IMR-90 (cell line): ENCODE measurements at regions not wholly inside any gene's neighbourhood (a gene's known extent, or its start where the extent isn't known, plus 50 kb on each side); places are given as distances from the start of the nearest gene placed in this dataset.

Experiments
- ATAC-seq: fragments of 200-7000 bp; cut with Tn5 transposase; 2 replicates; pipeline ENCODE4 v1.9.1; 2020; ENCODE audit warnings: low read depth, mild to moderate bottlenecking, moderate library complexity
- BruUV-seq: library from RNA; stranded (reverse); fragments of 400-500 nt; replicated peaks from 2 replicates; lab custom pipeline; 2021; lab: Mats Ljungman, UMichigan
- CTCF ChIA-PET: fragments of 300-600 bp; formaldehyde crosslinking; extraction: SDS; loops from one replicate; lab custom pipeline; 2021; ENCODE audit warnings: antibody characterized with exemption; lab: Yijun Ruan, JAX
- POLR2A ChIA-PET: fragments of 300-600 bp; sonication (Branson Sonifier 250); formaldehyde crosslinking; loops from one replicate; lab custom pipeline; 2022; ENCODE audit warnings: antibody characterized with exemption; ENCODE audit not compliant: unreplicated experiment; lab: Charles Lee
- DNase-seq: peaks from one replicate; pipeline ENCODE4 v3.0.0; 2013
- H2AFZ ChIP-seq: replicated peaks from 2 replicates; pipeline ENCODE3; 2013; ENCODE audit warnings: low read length, mild to moderate bottlenecking; ENCODE audit not compliant: poor library complexity
- H2AK5ac ChIP-seq: 2 replicates; pipeline ENCODE4 v1.6.1; 2013; ENCODE audit warnings: low read depth, low read length, inconsistent platforms
- H2AK9ac ChIP-seq: replicated peaks from 2 replicates; pipeline ENCODE3; 2013; ENCODE audit warnings: mild to moderate bottlenecking, low read depth, low read length, moderate library complexity; ENCODE audit not compliant: poor library complexity
- H2BK120ac ChIP-seq: 2 replicates; pipeline ENCODE4 v1.6.1; 2013; ENCODE audit warnings: low read depth, low read length, inconsistent platforms
- H2BK15ac ChIP-seq: 3 replicates; pipeline ENCODE4 v1.6.1; 2013; ENCODE audit warnings: low read depth, low read length, inconsistent platforms
- H2BK20ac ChIP-seq: 2 replicates; pipeline ENCODE4 v1.6.1; 2013; ENCODE audit warnings: low read depth, mild to moderate bottlenecking, inconsistent platforms, low read length, moderate library complexity
- H2BK5ac ChIP-seq: 2 replicates; pipeline ENCODE4 v1.6.1; 2013; ENCODE audit warnings: mild to moderate bottlenecking, low read depth, low read length, inconsistent platforms; ENCODE audit not compliant: poor library complexity, severe bottlenecking
- H3K14ac ChIP-seq: replicated peaks from 2 replicates; pipeline ENCODE4 v1.6.1; 2013; ENCODE audit warnings: low read depth, low read length, inconsistent platforms
- H3K18ac ChIP-seq: 2 replicates; pipeline ENCODE4 v1.6.1; 2013; ENCODE audit warnings: low read depth, low read length, control low read depth
- H3K23ac ChIP-seq: 2 replicates; pipeline ENCODE4 v1.6.1; 2013; ENCODE audit warnings: low read depth, low read length, inconsistent platforms
- H3K27ac ChIP-seq: 2 replicates; pipeline ENCODE4 v1.5.1; 2013; ENCODE audit warnings: mild to moderate bottlenecking, control low read depth, low read length; ENCODE audit not compliant: insufficient read depth
- H3K27me3 ChIP-seq: 2 replicates; pipeline ENCODE4 v1.6.1; 2013; ENCODE audit warnings: low read length; ENCODE audit not compliant: control insufficient read depth, insufficient read depth
- H3K36me3 ChIP-seq: 2 replicates; pipeline ENCODE4 v1.6.1; 2013; ENCODE audit warnings: low read length, mixed read lengths; ENCODE audit not compliant: control insufficient read depth, insufficient read depth
- H3K4ac ChIP-seq: 2 replicates; pipeline ENCODE4 v1.6.1; 2013; ENCODE audit warnings: low read depth, low read length, inconsistent platforms
- H3K4me1 ChIP-seq: 2 replicates; pipeline ENCODE4 v1.6.1; 2013; ENCODE audit warnings: low read length, mixed read lengths; ENCODE audit not compliant: control insufficient read depth, insufficient read depth
- H3K4me2 ChIP-seq: 2 replicates; pipeline ENCODE4 v1.6.1; 2013; ENCODE audit warnings: low read depth, mild to moderate bottlenecking, control low read depth, low read length, moderate library complexity
- H3K4me3 ChIP-seq: 2 replicates; pipeline ENCODE4 v1.5.1; 2013; ENCODE audit warnings: low read depth, mild to moderate bottlenecking, control low read depth, low read length, moderate library complexity; ENCODE audit not compliant: insufficient read depth
- H3K56ac ChIP-seq: 2 replicates; pipeline ENCODE4 v1.6.1; 2013; ENCODE audit warnings: low read length, inconsistent platforms; ENCODE audit not compliant: insufficient read depth; ENCODE audit errors: extremely low read depth
- H3K79me1 ChIP-seq, 2 experiments: 2 replicates each; pipeline ENCODE4 v1.6.1; 2013; ENCODE audit warnings: low read length in 2 of 2, inconsistent platforms in 1 of 2, low read depth in 1 of 2
- H3K9ac ChIP-seq: 2 replicates; pipeline ENCODE4 v1.6.1; 2013; ENCODE audit warnings: low read depth, low read length, control low read depth
- H3K9me1 ChIP-seq: 2 replicates; pipeline ENCODE4 v1.6.1; 2013; ENCODE audit warnings: low read length, inconsistent platforms; ENCODE audit not compliant: insufficient read depth
- H3K9me3 ChIP-seq: 2 replicates; pipeline ENCODE4 v1.6.1; 2013; ENCODE audit warnings: low read length; ENCODE audit not compliant: control insufficient read depth, insufficient read depth
- H4K20me1 ChIP-seq: 2 replicates; pipeline ENCODE4 v1.6.1; 2013; ENCODE audit warnings: low read length, inconsistent platforms; ENCODE audit not compliant: insufficient read depth
- H4K5ac ChIP-seq: 2 replicates; pipeline ENCODE4 v1.6.1; 2013; ENCODE audit warnings: mild to moderate bottlenecking, low read depth, low read length, control low read depth
- H4K8ac ChIP-seq, 2 experiments: 2 replicates each; pipeline ENCODE4 v1.6.1; 2013; ENCODE audit warnings: low read depth in 2 of 2, low read length in 2 of 2, control low read depth in 1 of 2, inconsistent platforms in 1 of 2
- H4K91ac ChIP-seq: 2 replicates; pipeline ENCODE4 v1.6.1; 2013; ENCODE audit warnings: low read depth, low read length, inconsistent platforms; ENCODE audit not compliant: insufficient read depth
- FOS ChIP-seq: fragments of 150-350 bp; IDR thresholded peaks from 2 replicates; pipeline ENCODE4 v1.6.1; 2016; ENCODE audit warnings: low read depth, low read length
- MAFK ChIP-seq: IDR thresholded peaks from 2 replicates; pipeline ENCODE4 v1.6.1; 2012; ENCODE audit warnings: low read depth, low read length, improper control_type of control experiment
- MAZ ChIP-seq: IDR thresholded peaks from 2 replicates; pipeline ENCODE4 v1.6.1; 2012; ENCODE audit warnings: low read depth, mild to moderate bottlenecking, low read length, improper control_type of control experiment, moderate library complexity, borderline replicate concordance
- NFE2L2 ChIP-seq: fragments of 150-350 bp; IDR thresholded peaks from 2 replicates; pipeline ENCODE4 v1.6.1; 2016; ENCODE audit warnings: low read depth, mild to moderate bottlenecking, low read length
- WGBS, 2 experiments: methylation state at CpG; one replicate each; pipeline versions ENCODE4 v1.1.5 to v1.1.7; 2013; ENCODE audit warnings: missing lambda C conversion rate in 2 of 2; ENCODE audit not compliant: insufficient read length in 1 of 2; ENCODE audit errors: extremely low coverage in 2 of 2; 5-methylcytosine and 5-hydroxymethylcytosine counted together
- dilution Hi-C: fragments of 300-500 bp; cut with HindIII; formaldehyde crosslinking; loops from one replicate; pipeline ENCODE4 v1.14.3; 2018; ENCODE audit warnings: low sequenced_read_pairs; ENCODE audit not compliant: unreplicated experiment
- in situ Hi-C: fragments of 300-500 bp; cut with MboI; formaldehyde crosslinking; loops from 3 replicates; pipeline ENCODE4 v1.14.3; 2019; ENCODE audit warnings: low sequenced_read_pairs, inconsistent platforms, mixed read lengths
- intact Hi-C: fragments of 100-400 bp; cut with micrococcal nuclease; formaldehyde crosslinking; loops from 2 replicates; pipeline ENCODE4 v1.10.0; 2022

DNA sequence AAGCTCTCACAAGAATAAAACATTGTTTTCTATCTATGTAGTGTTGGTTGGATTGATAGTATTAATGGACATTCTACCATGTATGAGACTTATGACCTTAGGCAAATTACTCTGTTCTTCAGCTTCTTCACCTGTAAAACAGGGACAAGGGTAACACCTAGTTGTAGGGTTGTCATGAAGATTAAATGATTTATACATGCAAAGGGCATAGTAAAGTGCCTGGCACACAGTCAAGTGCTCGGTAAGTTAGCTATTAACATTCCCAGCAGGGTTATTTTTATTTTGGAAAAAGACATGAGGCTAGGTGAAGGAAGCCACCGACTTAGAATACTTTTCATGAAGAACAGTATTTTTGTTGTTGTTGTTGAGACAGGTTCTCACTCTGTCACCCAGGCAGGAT lies 71.2 kb upstream of the PLXNC1 start:
- POLR2A ChIA-PET, result no interaction called here
- in situ Hi-C loops, result no loop called here
- Histone ChIP-seq H2BK120ac (no peak overlapping the region), H3K56ac (no peak overlapping the region), H3K4me1 (peaks cover 4% of the 10 kb centered on the region; the same call in 1 of the 2 replicates), H3K27me3 (no peaks in the 10 kb centered on the region), H4K91ac (no peak overlapping the region), H2BK5ac (no peak overlapping the region), H3K36me3 (no peaks in the 10 kb centered on the region), H2AK5ac (no peak overlapping the region), H2AK9ac (no peak overlapping the region), H3K18ac (no peak overlapping the region), H4K8ac (no peak overlapping the region), H3K4me2 (no peak overlapping the region), H3K9ac (no peak overlapping the region), H2BK20ac (no peak overlapping the region), H4K20me1 (no peaks in the 10 kb centered on the region), H3K9me1 (peaks cover 5% of the 10 kb centered on the region; the same call in 1 of the 2 replicates), H3K79me1 (no peaks in the 10 kb centered on the region), H3K4me3 (no peak overlapping the region), H4K5ac (no peak overlapping the region), H3K27ac (no peak overlapping the region), H3K23ac (no peak overlapping the region), H3K9me3 (no peaks in the 10 kb centered on the region), H2AFZ (no peak overlapping the region), H2BK15ac (no peak overlapping the region), H3K14ac (no peak overlapping the region), H3K4ac (no peak overlapping the region)
- dilution Hi-C loops, result no loop called here
- intact Hi-C loops, result no loop called here
- TF ChIP-seq NFE2L2 (no peak), FOS (no peak), MAFK (no peak), MAZ (no peak)
- BruUV-seq, result no TSS peak
- WGBS, 2 experiments, result no CpG with 5 or more reads among the region's 2 CpGs
- DNase-seq (no peak), ATAC-seq (no peak)
- CTCF ChIA-PET, result interaction anchor here (0.6 to 0.9 kb wide), 2 partner anchors 21 to 92 kb away, joined by 3 to 4 read pairs; no protein-coding TSS in a partner anchor
